ENCODE measurements at regions not wholly inside any gene's neighbourhood (a gene's known extent, or its start where the extent isn't known, plus 50 kb on each side); places are given as distances from the start of the nearest gene placed in this dataset.

DNA sequence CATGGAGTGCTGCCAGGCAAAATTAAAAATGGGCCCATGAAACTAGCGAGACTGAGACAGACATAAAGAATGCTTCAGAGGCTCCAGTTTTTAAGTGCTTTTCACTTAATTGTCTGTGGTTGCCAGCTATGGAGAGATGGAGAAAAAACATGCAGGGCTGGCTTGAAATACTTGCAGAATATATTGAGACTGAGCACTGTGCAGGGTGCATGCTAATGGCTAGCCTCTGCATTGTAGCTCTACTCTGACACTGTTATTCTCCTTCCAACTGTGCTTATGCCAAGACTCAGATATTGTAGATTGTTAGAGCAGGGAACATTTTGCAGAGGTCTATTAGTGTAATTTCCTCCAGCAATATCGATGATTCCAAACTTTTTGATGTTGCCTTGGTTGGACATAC is 735.0 kb downstream of the PDCD6IP start:
- TF ChIP-seq, protein P1, sequence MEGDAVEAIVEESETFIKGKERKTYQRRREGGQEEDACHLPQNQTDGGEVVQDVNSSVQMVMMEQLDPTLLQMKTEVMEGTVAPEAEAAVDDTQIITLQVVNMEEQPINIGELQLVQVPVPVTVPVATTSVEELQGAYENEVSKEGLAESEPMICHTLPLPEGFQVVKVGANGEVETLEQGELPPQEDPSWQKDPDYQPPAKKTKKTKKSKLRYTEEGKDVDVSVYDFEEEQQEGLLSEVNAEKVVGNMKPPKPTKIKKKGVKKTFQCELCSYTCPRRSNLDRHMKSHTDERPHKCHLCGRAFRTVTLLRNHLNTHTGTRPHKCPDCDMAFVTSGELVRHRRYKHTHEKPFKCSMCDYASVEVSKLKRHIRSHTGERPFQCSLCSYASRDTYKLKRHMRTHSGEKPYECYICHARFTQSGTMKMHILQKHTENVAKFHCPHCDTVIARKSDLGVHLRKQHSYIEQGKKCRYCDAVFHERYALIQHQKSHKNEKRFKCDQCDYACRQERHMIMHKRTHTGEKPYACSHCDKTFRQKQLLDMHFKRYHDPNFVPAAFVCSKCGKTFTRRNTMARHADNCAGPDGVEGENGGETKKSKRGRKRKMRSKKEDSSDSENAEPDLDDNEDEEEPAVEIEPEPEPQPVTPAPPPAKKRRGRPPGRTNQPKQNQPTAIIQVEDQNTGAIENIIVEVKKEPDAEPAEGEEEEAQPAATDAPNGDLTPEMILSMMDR (IDR thresholded peaks at IDR 0.05), result no peak
- TF ChIP-seq POLR2A (IDR thresholded peaks at IDR 0.05), result no peak
